HEK293T (cell line): ENCODE measurements at regions not wholly inside any gene's neighbourhood (a gene's known extent, or its start where the extent isn't known, plus 50 kb on each side); places are given as distances from the start of the nearest gene placed in this dataset.

Experiments used
- CTCF ChIA-PET: fragments of 350-600 bp; formaldehyde crosslinking; extraction: SDS; loops from one replicate; lab custom pipeline; 2021; ENCODE audit warnings: antibody characterized with exemption, inconsistent platforms; lab: Yijun Ruan, JAX
- POLR2A ChIA-PET: fragments of 350-600 bp; formaldehyde crosslinking; extraction: SDS; loops from one replicate; lab custom pipeline; 2020; ENCODE audit warnings: antibody characterized with exemption, inconsistent platforms; lab: Yijun Ruan, JAX
- DNase-seq: peaks from one replicate; pipeline ENCODE4 v3.0.0; 2012; ENCODE audit warnings: mixed read lengths; ENCODE audit errors: extremely low spot score
- BHLHE40 ChIP-seq: fragments of 450-650 bp; IDR thresholded peaks from 2 replicates; pipeline ENCODE4 v1.6.1; 2016; ENCODE audit warnings: mild to moderate bottlenecking, moderate library complexity, borderline replicate concordance
- CTBP1 ChIP-seq: fragments of 450-650 bp; IDR thresholded peaks from 2 replicates; pipeline ENCODE4 v1.6.1; 2016; ENCODE audit warnings: borderline replicate concordance
- ELF4 ChIP-seq: fragments of 450-650 bp; IDR thresholded peaks from 2 replicates; pipeline ENCODE4 v1.6.1; 2017; ENCODE audit warnings: antibody characterized with exemption
- FOXA1 ChIP-seq: fragments of 450-650 bp; IDR thresholded peaks from 2 replicates; pipeline ENCODE4 v1.6.1; 2016; ENCODE audit warnings: mild to moderate bottlenecking
- FOXK2 ChIP-seq: fragments of 450-650 bp; IDR thresholded peaks from 2 replicates; pipeline ENCODE4 v1.6.1; 2016; ENCODE audit warnings: mild to moderate bottlenecking
- FOXM1 ChIP-seq: fragments of 450-650 bp; IDR thresholded peaks from 2 replicates; pipeline ENCODE4 v1.6.1; 2017; ENCODE audit warnings: mild to moderate bottlenecking, borderline replicate concordance
- HDGF ChIP-seq: fragments of 450-650 bp; IDR thresholded peaks from 2 replicates; pipeline ENCODE4 v1.6.1; 2017; ENCODE audit warnings: antibody characterized with exemption, borderline replicate concordance
- L3MBTL2 ChIP-seq: fragments of 450-650 bp; conservative IDR thresholded peaks from 2 replicates; pipeline ENCODE4 v1.6.1; 2016; ENCODE audit warnings: mild to moderate bottlenecking
- LEF1 ChIP-seq: fragments of 450-650 bp; IDR thresholded peaks from 2 replicates; pipeline ENCODE4 v1.6.1; 2017; ENCODE audit warnings: mild to moderate bottlenecking, borderline replicate concordance
- NFRKB ChIP-seq: fragments of 450-650 bp; IDR thresholded peaks from 2 replicates; pipeline ENCODE4 v1.6.1; 2016; ENCODE audit warnings: mild to moderate bottlenecking, moderate library complexity
- PKNOX1 ChIP-seq: fragments of 450-650 bp; IDR thresholded peaks from 2 replicates; pipeline ENCODE4 v1.6.1; 2016
- SP1 ChIP-seq: fragments of 450-650 bp; IDR thresholded peaks from 2 replicates; pipeline ENCODE4 v1.6.1; 2017
- SUZ12 ChIP-seq: fragments of 450-650 bp; IDR thresholded peaks from 2 replicates; pipeline ENCODE4 v1.6.1; 2016; ENCODE audit warnings: mild to moderate bottlenecking
- TARDBP ChIP-seq: fragments of 450-650 bp; IDR thresholded peaks from 2 replicates; pipeline ENCODE4 v1.6.1; 2016
- ZNF384 ChIP-seq: fragments of 450-650 bp; IDR thresholded peaks from 2 replicates; pipeline ENCODE4 v1.6.1; 2016

- TF ChIP-seq ELF4 (no peak), CTBP1 (no peak), FOXM1 (no peak)
- no peak for DNase-seq
- POLR2A ChIA-PET = interaction anchor here (1.0 kb wide), 1 partner anchor 57 kb away, joined by 3 read pairs; no protein-coding TSS in a partner anchor
- CTCF ChIA-PET = no interaction called here
Measured at GRCh38 chr13:68047889-68048288, 817.8 kb upstream of the PCDH9 start.

DNA sequence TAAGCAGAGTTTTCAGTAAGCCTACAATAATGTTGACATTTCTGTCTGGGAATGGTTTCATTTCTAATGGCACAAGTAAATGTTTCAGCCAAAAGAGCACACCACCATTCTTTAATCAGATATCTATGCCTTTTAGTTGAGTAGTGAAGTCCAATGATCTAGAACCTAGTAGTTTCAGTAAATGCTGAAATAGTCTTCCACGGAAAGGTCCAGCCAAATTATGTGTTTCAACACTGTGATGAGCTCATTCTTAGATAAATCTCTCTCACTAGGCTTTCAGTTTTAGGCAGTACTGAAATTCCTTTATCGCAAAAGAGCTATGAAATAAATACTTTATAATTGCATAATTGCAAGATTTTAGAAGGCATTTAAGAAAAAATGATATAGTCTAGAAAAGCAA lies 816.8 kb upstream of the PCDH9 start:
- POLR2A ChIA-PET = no interaction called here
- CTCF ChIA-PET = no interaction called here

GRCh38 chr13:68030152-68030809 lies 800.1 kb upstream of the PCDH9 start:
- POLR2A ChIA-PET = no interaction called here
- CTCF ChIA-PET = interaction anchor here (0.6 kb wide), 1 partner anchor 22 kb away, joined by 4 read pairs; no protein-coding TSS in a partner anchor
- no peak for DNase-seq
- no peak for TF ChIP-seq FOXA1
- no peak for TF ChIP-seq PKNOX1
- TF ChIP-seq LEF1 = no peak
- no peak for TF ChIP-seq SP1
- no peak for TF ChIP-seq NFRKB
- TF ChIP-seq L3MBTL2 = no peak
- TF ChIP-seq TARDBP = no peak
- TF ChIP-seq BHLHE40 = no peak
- no peak for TF ChIP-seq SUZ12
- TF ChIP-seq CTBP1 = no peak
- no peak for TF ChIP-seq FOXM1
- no peak for TF ChIP-seq ZNF384
- no peak for TF ChIP-seq FOXK2

More for the DNA sequence above, 816.8 kb upstream of the PCDH9 start:
- TF ChIP-seq LEF1 (no peak), FOXM1 (no peak), SUZ12 (no peak), TARDBP (no peak), SP1 (no peak), FOXK2 (no peak)
- DNase-seq = no peak

DNA sequence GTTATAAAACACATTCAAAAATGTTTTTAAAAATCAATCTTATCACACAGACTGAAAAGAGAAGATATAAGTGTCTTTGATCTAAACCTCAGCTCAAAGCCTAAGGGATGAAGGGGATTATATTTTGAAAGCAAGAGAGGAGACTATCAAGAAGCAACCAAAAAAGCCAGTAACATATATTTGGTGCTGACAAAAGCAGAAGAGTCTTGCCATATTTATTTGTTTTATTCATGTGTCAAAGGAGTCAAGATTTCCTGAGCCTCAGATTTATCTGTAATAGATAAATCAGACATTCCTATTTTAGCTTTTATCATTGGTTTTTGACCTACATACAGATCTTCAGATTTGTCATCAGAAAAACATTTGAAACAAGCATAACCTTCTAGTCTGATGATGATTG lies 798.6 kb upstream of the PCDH9 start:
- DNase-seq = no peak
- POLR2A ChIA-PET = no interaction called here
- TF ChIP-seq L3MBTL2 = no peak
- no peak for TF ChIP-seq LEF1
- no peak for TF ChIP-seq HDGF
- CTCF ChIA-PET = no interaction called here

GRCh38 chr13:68027306-68027705 lies 797.2 kb upstream of the PCDH9 start:
- POLR2A ChIA-PET = no interaction called here

DNA sequence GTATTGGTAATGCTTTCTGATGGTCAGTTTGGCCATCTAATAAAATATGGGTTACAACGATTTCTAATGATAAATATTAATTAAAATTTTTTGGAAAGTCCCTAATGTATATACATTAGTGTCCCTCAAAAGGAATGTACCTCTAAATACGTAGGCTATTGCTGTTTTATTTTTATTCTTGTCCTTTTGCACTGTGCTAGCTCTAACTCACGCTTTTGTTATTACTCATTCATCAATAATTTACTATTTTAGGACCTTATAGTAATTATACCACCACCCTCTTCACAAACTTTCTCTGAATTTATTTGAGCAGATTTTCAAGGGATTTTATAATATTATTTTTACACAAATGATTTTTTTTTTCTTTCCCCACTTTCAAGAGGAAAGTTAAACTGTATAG lies 795.9 kb upstream of the PCDH9 start:
- no peak for TF ChIP-seq SP1
- TF ChIP-seq FOXK2 = no peak
- TF ChIP-seq CTBP1 = no peak
- no peak for TF ChIP-seq FOXA1
- no peak for TF ChIP-seq BHLHE40
- TF ChIP-seq LEF1 = no peak
- no peak for TF ChIP-seq PKNOX1
- TF ChIP-seq ZNF384 = no peak
- no peak for TF ChIP-seq NFRKB
- DNase-seq = no peak
- ChIA-PET CTCF (no interaction called here), POLR2A (no interaction called here)

More at GRCh38 chr13:68027306-68027705, 797.2 kb upstream of the PCDH9 start:
- CTCF ChIA-PET = no interaction called here
- TF ChIP-seq PKNOX1 (peak; percentile 41; the same call in 1 of the 2 replicates), ELF4 (no peak), SP1 (no peak)
- peak; percentile 59 for DNase-seq

GRCh38 chr13:68025604-68026003 lies 795.5 kb upstream of the PCDH9 start:
- ChIA-PET CTCF (no interaction called here), POLR2A (no interaction called here)
- no peak for DNase-seq
- TF ChIP-seq SP1 = no peak
- no peak for TF ChIP-seq FOXA1
- no peak for TF ChIP-seq ELF4
- TF ChIP-seq HDGF = no peak
- TF ChIP-seq NFRKB = no peak
- no peak for TF ChIP-seq FOXK2
- TF ChIP-seq CTBP1 = no peak
- no peak for TF ChIP-seq L3MBTL2
- no peak for TF ChIP-seq TARDBP
- TF ChIP-seq BHLHE40 = no peak
